Lung microvascular endothelial cell (primary cell): ENCODE measurements at regions not wholly inside any gene's neighbourhood (a gene's known extent, or its start where the extent isn't known, plus 50 kb on each side); places are given as distances from the start of the nearest gene placed in this dataset.

Source experiments
- DNase-seq, 2 donors: peaks; one replicate each; pipeline versions ENCODE4 v3.0.0 to v3.0.0-alpha.2; 2010; ENCODE audit warnings: low read depth in 2 of 2

GRCh38 chr13:54859827-54860226 lies 1831.2 kb downstream of the OLFM4 start:
- DNase-seq = no peak

- no peak for DNase-seq
These were observed 1846.5 kb downstream of the OLFM4 start for GRCh38 chr13:54875111-54875510.

GRCh38 chr13:54879036-54879435 lies 1850.4 kb downstream of the OLFM4 start:
- no peak for DNase-seq

GRCh38 chr13:54884682-54885081 lies 1856.1 kb downstream of the OLFM4 start:
- no peak for DNase-seq

- no peak for DNase-seq
These were observed 1862.4 kb downstream of the OLFM4 start for GRCh38 chr13:54890976-54891375.

- DNase-seq = no peak
These were observed 1872.7 kb downstream of the OLFM4 start for GRCh38 chr13:54901316-54901715.

GRCh38 chr13:54912367-54912766 lies 1883.8 kb downstream of the OLFM4 start:
- no peak for DNase-seq

GRCh38 chr13:54913668-54914067 lies 1885.1 kb downstream of the OLFM4 start:
- DNase-seq = no peak

GRCh38 chr13:54927538-54927937 lies 1898.9 kb downstream of the OLFM4 start:
- DNase-seq = no peak

GRCh38 chr13:54928071-54928470 lies 1899.5 kb downstream of the OLFM4 start:
- DNase-seq = no peak

GRCh38 chr13:54934121-54934520 lies 1905.5 kb downstream of the OLFM4 start:
- DNase-seq = no peak

- no peak for DNase-seq
These were observed 1917.4 kb downstream of the OLFM4 start for GRCh38 chr13:54945973-54946372.

- DNase-seq = no peak
These were observed 1921.1 kb downstream of the OLFM4 start for GRCh38 chr13:54949735-54950134.

- DNase-seq = no peak
These were observed 1921.9 kb downstream of the OLFM4 start for GRCh38 chr13:54950546-54950945.

- DNase-seq = no peak
These were observed 1925.2 kb downstream of the OLFM4 start for GRCh38 chr13:54953786-54954185.

- no peak for DNase-seq
These were observed 1930.2 kb downstream of the OLFM4 start for GRCh38 chr13:54958781-54959180.

- DNase-seq = no peak
These were observed 1937.3 kb downstream of the OLFM4 start for GRCh38 chr13:54965881-54966280.

- no peak for DNase-seq
These were observed 1944.2 kb downstream of the OLFM4 start for GRCh38 chr13:54972838-54973237.

GRCh38 chr13:54975676-54976075 lies 1947.1 kb downstream of the OLFM4 start:
- DNase-seq = no peak

GRCh38 chr13:54980651-54981050 lies 1952.0 kb downstream of the OLFM4 start:
- no peak for DNase-seq

- no peak for DNase-seq
These were observed 1960.8 kb downstream of the OLFM4 start for GRCh38 chr13:54989418-54989817.

- DNase-seq = no peak
These were observed 1970.8 kb downstream of the OLFM4 start for GRCh38 chr13:54999399-54999907.

- DNase-seq = no peak
These were observed 1971.4 kb downstream of the OLFM4 start for GRCh38 chr13:55000043-55000442.

- no peak for DNase-seq
These were observed 1972.2 kb downstream of the OLFM4 start for GRCh38 chr13:55000844-55001243.
